ENCODE measurements at regions not wholly inside any gene's neighbourhood (a gene's known extent, or its start where the extent isn't known, plus 50 kb on each side); places are given as distances from the start of the nearest gene placed in this dataset.

GRCh38 chr2:150417278-150417677 is 70.2 kb downstream of the RND3 start:
- DNase-seq: no peak

- DNase-seq: no peak
Measured at GRCh38 chr2:150415022-150415421, 72.4 kb downstream of the RND3 start.

- DNase-seq: no peak
Measured at GRCh38 chr2:150413910-150414309, 73.6 kb downstream of the RND3 start.

GRCh38 chr2:150413366-150413765 is 74.1 kb downstream of the RND3 start:
- DNase-seq: no peak

GRCh38 chr2:150410809-150411208 is 76.7 kb downstream of the RND3 start:
- DNase-seq: no peak

- DNase-seq: no peak
Measured at GRCh38 chr2:150409196-150409595, 78.3 kb downstream of the RND3 start.

GRCh38 chr2:150404147-150404546 is 83.3 kb downstream of the RND3 start:
- no peak for DNase-seq

GRCh38 chr2:150403457-150403856 is 84.0 kb downstream of the RND3 start:
- DNase-seq: peak in 1 of 5 donors; percentile 0

- DNase-seq: no peak
Measured at GRCh38 chr2:150402953-150403352, 84.5 kb downstream of the RND3 start.

GRCh38 chr2:150400849-150401248 is 86.6 kb downstream of the RND3 start:
- no peak for DNase-seq

GRCh38 chr2:150392614-150393013 is 94.9 kb downstream of the RND3 start:
- DNase-seq: no peak

GRCh38 chr2:150391779-150392178 is 95.7 kb downstream of the RND3 start:
- no peak for DNase-seq

GRCh38 chr2:150389447-150389846 is 98.0 kb downstream of the RND3 start:
- DNase-seq: no peak

- DNase-seq: no peak
Measured at GRCh38 chr2:150388289-150388625, 99.2 kb downstream of the RND3 start.

- no peak for DNase-seq
Measured at GRCh38 chr2:150387586-150388288, 99.7 kb downstream of the RND3 start.

- DNase-seq: no peak
Measured at GRCh38 chr2:150385211-150385610, 102.3 kb downstream of the RND3 start.

- DNase-seq: no peak
Measured at GRCh38 chr2:150383587-150383986, 103.9 kb downstream of the RND3 start.

- no peak for DNase-seq
Measured at GRCh38 chr2:150379166-150379565, 108.3 kb downstream of the RND3 start.

GRCh38 chr2:150378686-150379085 is 108.8 kb downstream of the RND3 start:
- DNase-seq: no peak

- DNase-seq: no peak
Measured at GRCh38 chr2:150376553-150377335, 110.7 kb downstream of the RND3 start.

GRCh38 chr2:150375333-150375732 is 112.1 kb downstream of the RND3 start:
- no peak for DNase-seq

- no peak for DNase-seq
Measured at GRCh38 chr2:150374492-150374891, 113.0 kb downstream of the RND3 start.

- no peak for DNase-seq
Measured at GRCh38 chr2:150373374-150373773, 114.1 kb downstream of the RND3 start.

GRCh38 chr2:150371044-150371818 is 116.2 kb downstream of the RND3 start:
- no peak for DNase-seq

Measured in T-helper 1 cell (primary cell).